ENCODE measurements at regions not wholly inside any gene's neighbourhood (a gene's known extent, or its start where the extent isn't known, plus 50 kb on each side); places are given as distances from the start of the nearest gene placed in this dataset.

GRCh38 chr5:82499725-82500244 lies 221.6 kb upstream of the RPS23 start:
- TF ChIP-seq CTCF (IDR thresholded peaks at IDR 0.05), result no peak
- TF ChIP-seq POLR2A (IDR thresholded peaks at IDR 0.05), result no peak

Data from body of pancreas (tissue), 4 donors.